Cardiac fibroblast (primary cell): ENCODE measurements at regions not wholly inside any gene's neighbourhood (a gene's known extent, or its start where the extent isn't known, plus 50 kb on each side); places are given as distances from the start of the nearest gene placed in this dataset.
A peak's percentile ranks its signal among the peaks of the same experiment; 100 is the strongest.

Source experiments
- DNase-seq, 2 donors: peaks; one replicate each; pipeline versions ENCODE4 v3.0.0 to v3.0.0-alpha.2; 2010; ENCODE audit warnings: low read depth in 2 of 2
- H3K4me3 ChIP-seq, 2 donors: replicated peaks in 1 of 2; 1 replicate in 1 of 2; 2 replicates in 1 of 2; pipeline ENCODE4 v1.5.1; 2011; ENCODE audit warnings: low read depth in 2 of 2, low read length in 2 of 2, mild to moderate bottlenecking in 2 of 2, moderate library complexity in 1 of 2
- TF ChIP-seq, protein P1 (sequence below): IDR thresholded peaks from one replicate; pipeline ENCODE4 v1.5.1; 2011; ENCODE audit warnings: low read depth, mild to moderate bottlenecking, low read length, inconsistent platforms

GRCh38 chr6:132961122-132961521 lies 146.8 kb downstream of the RPS12 start:
- peak; percentile 50 to 75 for DNase-seq

GRCh38 chr6:132961610-132962009 lies 147.2 kb downstream of the RPS12 start:
- TF ChIP-seq, protein P1, sequence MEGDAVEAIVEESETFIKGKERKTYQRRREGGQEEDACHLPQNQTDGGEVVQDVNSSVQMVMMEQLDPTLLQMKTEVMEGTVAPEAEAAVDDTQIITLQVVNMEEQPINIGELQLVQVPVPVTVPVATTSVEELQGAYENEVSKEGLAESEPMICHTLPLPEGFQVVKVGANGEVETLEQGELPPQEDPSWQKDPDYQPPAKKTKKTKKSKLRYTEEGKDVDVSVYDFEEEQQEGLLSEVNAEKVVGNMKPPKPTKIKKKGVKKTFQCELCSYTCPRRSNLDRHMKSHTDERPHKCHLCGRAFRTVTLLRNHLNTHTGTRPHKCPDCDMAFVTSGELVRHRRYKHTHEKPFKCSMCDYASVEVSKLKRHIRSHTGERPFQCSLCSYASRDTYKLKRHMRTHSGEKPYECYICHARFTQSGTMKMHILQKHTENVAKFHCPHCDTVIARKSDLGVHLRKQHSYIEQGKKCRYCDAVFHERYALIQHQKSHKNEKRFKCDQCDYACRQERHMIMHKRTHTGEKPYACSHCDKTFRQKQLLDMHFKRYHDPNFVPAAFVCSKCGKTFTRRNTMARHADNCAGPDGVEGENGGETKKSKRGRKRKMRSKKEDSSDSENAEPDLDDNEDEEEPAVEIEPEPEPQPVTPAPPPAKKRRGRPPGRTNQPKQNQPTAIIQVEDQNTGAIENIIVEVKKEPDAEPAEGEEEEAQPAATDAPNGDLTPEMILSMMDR, result no peak
- H3K4me3 ChIP-seq, result no peak overlapping the region
- no peak for DNase-seq

More at GRCh38 chr6:132961122-132961521, 146.8 kb downstream of the RPS12 start:
- H3K4me3 ChIP-seq, result no peak overlapping the region
- TF ChIP-seq, protein P1, result no peak

- peak; percentile 63 to 66 for DNase-seq
- no peak overlapping the region for H3K4me3 ChIP-seq
- TF ChIP-seq, protein P1, result peak; percentile 85
These were observed 148.8 kb downstream of the RPS12 start for GRCh38 chr6:132962936-132963868.

GRCh38 chr6:132964101-132964867 lies 149.9 kb downstream of the RPS12 start:
- DNase-seq, result peak; percentile 53 to 54
- TF ChIP-seq, protein P1, result no peak

DNA sequence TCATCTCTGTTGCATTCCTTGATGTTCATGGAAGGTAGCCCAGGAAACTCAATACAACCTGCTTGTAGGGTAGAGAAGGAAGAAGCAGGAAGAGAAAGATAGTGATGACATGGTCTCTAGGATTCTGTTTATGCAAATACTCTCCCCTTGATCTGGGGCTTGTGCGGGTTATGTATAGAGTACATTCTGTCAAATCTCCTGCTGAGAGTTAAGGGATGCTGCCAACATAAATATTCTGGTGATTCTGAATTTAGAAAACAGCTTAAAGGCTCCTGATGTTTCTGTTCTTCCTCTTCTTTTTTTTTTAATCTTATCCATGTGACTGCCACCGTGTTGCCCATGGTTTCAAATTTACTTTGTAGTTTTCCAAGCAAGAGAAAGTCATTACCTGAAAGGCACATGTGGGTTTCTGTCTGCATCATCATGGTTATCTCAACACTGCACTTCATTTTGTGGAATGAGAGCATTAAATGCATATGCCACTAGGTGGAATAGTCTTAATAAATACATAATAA lies 150.6 kb downstream of the RPS12 start:
- H3K4me3 ChIP-seq, result no peak overlapping the region
- TF ChIP-seq, protein P1, result no peak
- DNase-seq, result no peak

More at GRCh38 chr6:132964101-132964867, 149.9 kb downstream of the RPS12 start:
- H3K4me3 ChIP-seq, result no peak overlapping the region

DNA sequence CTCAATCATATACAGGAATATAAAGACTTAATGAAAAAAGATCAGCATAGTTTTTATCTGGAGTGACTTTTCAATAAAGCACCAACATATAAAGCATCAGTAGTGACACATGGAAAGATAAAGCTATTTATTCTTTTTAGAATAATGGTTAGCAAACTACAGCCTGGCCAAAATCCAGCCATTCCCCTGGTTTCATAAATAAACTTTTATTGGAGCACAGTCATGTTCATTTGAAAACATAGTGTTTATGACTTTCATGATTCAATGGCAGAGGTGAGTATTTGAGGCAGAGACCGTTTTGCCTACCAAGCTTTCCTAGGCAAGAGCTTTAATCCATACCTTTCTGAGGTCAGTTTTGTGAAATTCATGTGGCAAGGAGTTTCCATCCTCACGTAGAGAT lies 153.5 kb downstream of the RPS12 start:
- no peak for DNase-seq
- H3K4me3 ChIP-seq, result no peak overlapping the region
- TF ChIP-seq, protein P1, result no peak
